SK-N-SH (cell line): ENCODE measurements at regions not wholly inside any gene's neighbourhood (a gene's known extent, or its start where the extent isn't known, plus 50 kb on each side); places are given as distances from the start of the nearest gene placed in this dataset.

Experiments used
- CHD2 ChIP-seq: fragments of 150-350 bp; IDR thresholded peaks from 2 replicates; pipeline ENCODE4 v1.6.1; 2018; ENCODE audit warnings: low read length; ENCODE audit not compliant: partially characterized antibody
- CTCF ChIP-seq: fragments of 200-600 bp; sonication (generic); IDR thresholded peaks from 2 replicates; pipeline ENCODE4 v1.6.1; 2017; ENCODE audit warnings: antibody characterized with exemption, mild to moderate bottlenecking, moderate library complexity
- FOSL2 ChIP-seq: IDR thresholded peaks from 2 replicates; pipeline ENCODE4 v1.4.0; 2012; ENCODE audit warnings: low read depth, mild to moderate bottlenecking, moderate library complexity, borderline replicate concordance
- JUND ChIP-seq: IDR thresholded peaks from 2 replicates; pipeline ENCODE4 v1.4.0; 2012
- MEF2A ChIP-seq: IDR thresholded peaks from 2 replicates; pipeline ENCODE4 v1.4.0; 2012; ENCODE audit warnings: low read depth, borderline replicate concordance
- TAF1 ChIP-seq: IDR thresholded peaks from 2 replicates; pipeline ENCODE4 v1.6.1; 2012; ENCODE audit warnings: low read depth, mild to moderate bottlenecking, low read length, moderate library complexity, borderline replicate concordance

GRCh38 chr7:106767078-106767477, 98.0 kb upstream of the PIK3CG start:
- TF ChIP-seq MEF2A (no peak), CTCF (no peak), FOSL2 (no peak), CHD2 (no peak), JUND (no peak), TAF1 (no peak)
